A549 (cell line): ENCODE measurements at regions not wholly inside any gene's neighbourhood (a gene's known extent, or its start where the extent isn't known, plus 50 kb on each side); places are given as distances from the start of the nearest gene placed in this dataset.

Experiments
- ATAC-seq, 2 experiments: fragments of 200-7000 bp in 1 of 2; fragments of >200 bp in 1 of 2; cut with Nextera tagmentation in 1 of 2; cut with Tn5 transposase in 1 of 2; 3 replicates each; pipeline versions ENCODE4 v1.8.0 to v1.9.1; 2018 to 2020; ENCODE audit warnings: mild to moderate bottlenecking in 1 of 2, moderate library complexity in 1 of 2
- CTCF ChIA-PET: fragments of 300-600 bp; sonication (Branson Sonifier 250); formaldehyde crosslinking; extraction: SDS; loops from one replicate; lab custom pipeline; 2021; ENCODE audit warnings: antibody characterized with exemption, inconsistent platforms; lab: Yijun Ruan, JAX
- POLR2A ChIA-PET: fragments of 350-600 bp; formaldehyde crosslinking; extraction: SDS; loops from one replicate; lab custom pipeline; 2021; ENCODE audit warnings: antibody characterized with exemption, inconsistent platforms; lab: Yijun Ruan, JAX
- DNase-seq, 2 experiments: peaks; one replicate each; pipeline versions ENCODE4 v3.0.0 to v3.0.0-alpha.2; 2011 to 2016; ENCODE audit warnings: low read depth in 1 of 2, low spot score in 1 of 2
- FAIRE-seq: peaks from 2 replicates; lab custom pipeline; 2011; peaks lifted over from hg19 to GRCh38; lab: Jason Lieb, UNC
- H3K27ac ChIP-seq, 2 experiments: fragments of >200 bp; sonication (Bioruptor Twin); formaldehyde crosslinking; 3 replicates each; pipeline ENCODE4 v1.5.1; 2016 to 2017
- H3K4me1 ChIP-seq: fragments of >200 bp; sonication (Bioruptor Twin); formaldehyde crosslinking; 3 replicates; pipeline ENCODE4 v1.6.1; 2016
- H3K4me2 ChIP-seq: fragments of >200 bp; sonication (Bioruptor Twin); formaldehyde crosslinking; 3 replicates; pipeline ENCODE4 v1.6.1; 2016
- H3K4me3 ChIP-seq: fragments of >200 bp; sonication (Bioruptor Twin); formaldehyde crosslinking; 3 replicates; pipeline ENCODE4 v1.5.1; 2016
- H3K9me3 ChIP-seq: fragments of >200 bp; sonication (Bioruptor Twin); formaldehyde crosslinking; 3 replicates; pipeline ENCODE4 v1.6.1; 2016
- CBX2 ChIP-seq: fragments of 200-600 bp; sonication (generic); IDR thresholded peaks from 2 replicates; pipeline ENCODE4 v1.6.1; 2016; ENCODE audit warnings: low read depth, mild to moderate bottlenecking, borderline replicate concordance
- CHD2 ChIP-seq: fragments of 150-350 bp; IDR thresholded peaks from 2 replicates; pipeline ENCODE4 v1.6.1; 2014; ENCODE audit warnings: low read length; ENCODE audit not compliant: partially characterized antibody
- CTCF ChIP-seq: fragments of >200 bp; sonication (Bioruptor Twin); formaldehyde crosslinking; IDR thresholded peaks from 3 replicates; pipeline ENCODE4 v1.5.1; 2016
- E2F6 ChIP-seq: IDR thresholded peaks from 2 replicates; pipeline ENCODE4 v1.6.1; 2012; ENCODE audit warnings: low read depth, borderline replicate concordance
- EHMT2 ChIP-seq: fragments of 200-600 bp; sonication (generic); IDR thresholded peaks from 2 replicates; pipeline ENCODE4 v1.6.1; 2016; ENCODE audit warnings: antibody characterized with exemption, low read depth, mild to moderate bottlenecking, moderate library complexity
- EP300 ChIP-seq, 2 experiments: fragments of >200 bp; sonication (Bioruptor Twin); formaldehyde crosslinking; IDR thresholded peaks; 2 replicates in 1 of 2; 3 replicates in 1 of 2; pipeline ENCODE4 v1.6.1; 2016 to 2017
- FOSB ChIP-seq: fragments of 250-450 bp; sonication (Bioruptor Pico); IDR thresholded peaks from 2 replicates; pipeline ENCODE4 v1.5.0; 2020; ENCODE audit warnings: mild to moderate bottlenecking, moderate library complexity
- FOSL2 ChIP-seq, 2 experiments: fragments of 450-650 bp in 1 of 2; fragments of >200 bp in 1 of 2; sonication (Bioruptor Twin) in 1 of 2; formaldehyde crosslinking; IDR thresholded peaks; 2 replicates each; pipeline versions ENCODE4 v1.5.0 to v1.6.1; 2016 to 2020; ENCODE audit warnings: mild to moderate bottlenecking in 1 of 2, moderate library complexity in 1 of 2
- FOXS1 ChIP-seq: fragments of 250-450 bp; sonication (Bioruptor Pico); IDR thresholded peaks from 2 replicates; pipeline ENCODE4 v1.5.0; 2020; ENCODE audit warnings: mild to moderate bottlenecking, moderate library complexity
- GATA3 ChIP-seq: IDR thresholded peaks from 2 replicates; pipeline ENCODE4 v1.6.1; 2012; ENCODE audit warnings: borderline replicate concordance
- HES2 ChIP-seq: fragments of >200 bp; sonication (Bioruptor Twin); formaldehyde crosslinking; IDR thresholded peaks from 2 replicates; pipeline ENCODE4 v1.6.1; 2016
- HOXB13 ChIP-seq: fragments of 250-450 bp; sonication (Bioruptor Pico); IDR thresholded peaks from 2 replicates; pipeline ENCODE4 v1.5.0; 2020; ENCODE audit warnings: low read depth, mild to moderate bottlenecking, moderate library complexity
- JUN ChIP-seq, 2 experiments: fragments of >200 bp; sonication (Bioruptor Twin); formaldehyde crosslinking; IDR thresholded peaks; 2 replicates in 1 of 2; 3 replicates in 1 of 2; pipeline ENCODE4 v1.6.1; 2016 to 2017
- JUNB ChIP-seq: fragments of >200 bp; sonication (Bioruptor Twin); formaldehyde crosslinking; IDR thresholded peaks from 2 replicates; pipeline ENCODE4 v1.6.1; 2016
- MAFK ChIP-seq: fragments of 450-650 bp; IDR thresholded peaks from 2 replicates; pipeline ENCODE4 v1.6.1; 2014; ENCODE audit not compliant: partially characterized antibody
- MAX ChIP-seq: IDR thresholded peaks from 2 replicates; pipeline ENCODE4 v1.6.1; 2012
- MAZ ChIP-seq: fragments of 150-350 bp; IDR thresholded peaks from 2 replicates; pipeline ENCODE4 v1.6.1; 2014; ENCODE audit warnings: antibody characterized with exemption, low read depth, low read length, borderline replicate concordance
- MYC ChIP-seq: IDR thresholded peaks from 2 replicates; pipeline ENCODE4 v1.6.1; 2012; ENCODE audit warnings: mild to moderate bottlenecking, inconsistent platforms, low read length, improper control_type of control experiment, borderline replicate concordance
- RAD21 ChIP-seq, 2 experiments: fragments of >200 bp in 1 of 2; sonication (Bioruptor Twin) in 1 of 2; formaldehyde crosslinking in 1 of 2; IDR thresholded peaks in 1 of 2; conservative IDR thresholded peaks in 1 of 2; 2 replicates in 1 of 2; 3 replicates in 1 of 2; pipeline ENCODE4 v1.6.1; 2012 to 2018; ENCODE audit warnings: inconsistent platforms in 1 of 2
- RARB ChIP-seq: fragments of 250-450 bp; sonication (Bioruptor Pico); IDR thresholded peaks from 2 replicates; pipeline ENCODE4 v1.8.0; 2021; ENCODE audit warnings: mild to moderate bottlenecking, moderate library complexity
- RCOR1 ChIP-seq: fragments of 150-350 bp; IDR thresholded peaks from 2 replicates; pipeline ENCODE4 v1.6.1; 2014; ENCODE audit warnings: antibody characterized with exemption, low read length, low read depth
- SMC3 ChIP-seq: fragments of >200 bp; sonication (Bioruptor Twin); formaldehyde crosslinking; IDR thresholded peaks from 3 replicates; pipeline ENCODE4 v1.6.1; 2018; ENCODE audit warnings: inconsistent platforms
- SREBF2 ChIP-seq: fragments of 450-650 bp; IDR thresholded peaks from 2 replicates; pipeline ENCODE4 v1.6.1; 2014; ENCODE audit warnings: mild to moderate bottlenecking, moderate library complexity
- TP53 ChIP-seq: fragments of 250-450 bp; sonication (Bioruptor Pico); IDR thresholded peaks from 2 replicates; pipeline ENCODE4 v1.5.0; 2021; ENCODE audit warnings: mild to moderate bottlenecking, moderate library complexity
- ZNF302 ChIP-seq: fragments of 250-450 bp; sonication (Bioruptor Pico); IDR thresholded peaks from 2 replicates; pipeline ENCODE4 v1.9.0; 2021; ENCODE audit warnings: inconsistent platforms, mild to moderate bottlenecking, moderate library complexity
- WGBS: methylation state at CpG from one replicate; pipeline ENCODE4 v1.1.6; 2017; ENCODE audit errors: missing lambda C conversion rate; 5-methylcytosine and 5-hydroxymethylcytosine counted together

GRCh38 chr17:10920558-10921108 is 82.7 kb upstream of the PIRT start:
- POLR2A ChIA-PET, result no interaction called here
- 0% methylated on average over 5 of the region's 5 CpGs for WGBS

GRCh38 chr17:10907370-10907769 is 69.5 kb upstream of the PIRT start:
- ATAC-seq, result no peak
- 28% methylated on average over 7 of the region's 7 CpGs for WGBS
- FAIRE-seq, result no peak

More at GRCh38 chr17:10920558-10921108, 82.7 kb upstream of the PIRT start:
- Histone ChIP-seq H3K4me3 (no peak overlapping the region), H3K4me2 (no peak overlapping the region), H3K27ac (no peak overlapping the region), H3K4me1 (no peaks in the 10 kb centered on the region), H3K9me3 (no peaks in the 10 kb centered on the region)
- TF ChIP-seq EP300 (IDR thresholded peaks at IDR 0.05), result no peak
- TF ChIP-seq FOSB (CRISPR knock-in tag), result no peak
- TF ChIP-seq MAZ, result no peak
- no peak for TF ChIP-seq EHMT2
- TF ChIP-seq FOSL2 (IDR thresholded peaks at IDR 0.05), result no peak
- TF ChIP-seq FOSL2 (CRISPR knock-in tag; IDR thresholded peaks at IDR 0.05), result no peak
- TF ChIP-seq JUNB, result no peak
- CTCF ChIA-PET, result interaction anchor here (0.6 kb wide), 1 partner anchor 1624 kb away, joined by 3 read pairs; no protein-coding TSS in a partner anchor
- no peak for FAIRE-seq
- no peak for DNase-seq
- ATAC-seq, result no peak

GRCh38 chr17:10899281-10899680 is 61.4 kb upstream of the PIRT start:
- Histone ChIP-seq H3K4me2 (no peak overlapping the region), H3K27ac (no peak overlapping the region), H3K9me3 (0 out of 3 replicates have a peak, but pooled peaks cover under 1% of the 10 kb centered on the region), H3K4me1 (no peaks in the 10 kb centered on the region), H3K4me3 (no peak overlapping the region)
- CTCF ChIA-PET, result interaction anchor here (0.6 kb wide), 1 partner anchor 410 kb away, joined by 3 read pairs; no protein-coding TSS in a partner anchor
- DNase-seq (no peak), ATAC-seq (no peak), FAIRE-seq (no peak)
- TF ChIP-seq SMC3, result no peak
- TF ChIP-seq HES2, result no peak
- no peak for TF ChIP-seq FOXS1
- TF ChIP-seq RAD21 (conservative IDR thresholded peaks at IDR 0.05 in 1 of 2, IDR thresholded peaks at IDR 0.05 in 1 of 2), result no peak
- no peak for TF ChIP-seq MYC
- TF ChIP-seq MAX, result no peak
- TF ChIP-seq CHD2, result no peak
- TF ChIP-seq SREBF2, result no peak
- TF ChIP-seq ZNF302 (CRISPR knock-in tag), result no peak
- POLR2A ChIA-PET, result no interaction called here

More at GRCh38 chr17:10907370-10907769, 69.5 kb upstream of the PIRT start:
- Histone ChIP-seq H3K4me1 (no peaks in the 10 kb centered on the region), H3K4me3 (no peak overlapping the region), H3K4me2 (no peak overlapping the region), H3K27ac (no peak overlapping the region), H3K9me3 (peaks cover 12% of the 10 kb centered on the region; the same call in 2 of the 3 replicates)
- CTCF ChIA-PET, result interaction anchor here (1.0 kb wide), 1 partner anchor 8 kb away, joined by 3 read pairs; no protein-coding TSS in a partner anchor
- POLR2A ChIA-PET, result no interaction called here
- TF ChIP-seq EP300 (IDR thresholded peaks at IDR 0.05), result no peak
- no peak for TF ChIP-seq JUN (IDR thresholded peaks at IDR 0.05)
- TF ChIP-seq HOXB13 (CRISPR knock-in tag), result no peak
- TF ChIP-seq E2F6, result no peak
- no peak for TF ChIP-seq RARB (CRISPR knock-in tag)
- TF ChIP-seq MAFK, result no peak
- TF ChIP-seq CBX2, result no peak
- TF ChIP-seq CTCF, result no peak
- TF ChIP-seq GATA3, result no peak
- no peak for TF ChIP-seq RCOR1
- no peak for TF ChIP-seq TP53 (CRISPR knock-in tag)
- no peak for DNase-seq
